Testis (tissue), 2 donors: ENCODE measurements at regions not wholly inside any gene's neighbourhood (a gene's known extent, or its start where the extent isn't known, plus 50 kb on each side); places are given as distances from the start of the nearest gene placed in this dataset.

Experiments used
- POLR2A ChIP-seq: fragments of 450-650 bp; IDR thresholded peaks from one replicate; pipeline ENCODE4 v1.6.1; 2017; ENCODE audit warnings: antibody characterized with exemption, mild to moderate bottlenecking, moderate library complexity
- TF ChIP-seq, protein P1 (sequence below), 3 experiments: fragments of 450-650 bp in 2 of 3; fragments of 200-600 bp in 1 of 3; sonication (generic) in 1 of 3; IDR thresholded peaks; one replicate each; pipeline ENCODE4 v1.5.1; 2016 to 2019; ENCODE audit warnings: antibody characterized with exemption in 3 of 3, mild to moderate bottlenecking in 2 of 3, moderate library complexity in 1 of 3

DNA sequence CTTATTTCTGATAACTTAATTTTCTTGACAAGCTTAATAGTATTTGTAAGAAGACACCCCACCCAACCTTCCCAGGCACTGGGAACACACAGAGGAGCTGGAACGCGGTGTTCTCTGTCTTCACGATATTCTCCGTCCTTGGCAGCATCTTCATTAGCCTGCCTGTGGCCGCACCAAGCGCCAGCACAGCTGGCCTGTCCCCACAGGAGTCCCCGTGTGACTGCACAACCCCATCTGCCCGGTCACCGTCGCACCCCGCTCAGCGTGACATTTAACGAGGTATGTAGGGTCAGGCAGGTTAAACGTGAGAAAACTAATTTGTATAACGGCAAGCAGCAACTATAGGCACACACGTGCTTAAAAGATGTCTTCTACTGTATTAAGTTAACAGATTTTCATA, 293.3 kb downstream of the BRD1 start:
- TF ChIP-seq, protein P1, sequence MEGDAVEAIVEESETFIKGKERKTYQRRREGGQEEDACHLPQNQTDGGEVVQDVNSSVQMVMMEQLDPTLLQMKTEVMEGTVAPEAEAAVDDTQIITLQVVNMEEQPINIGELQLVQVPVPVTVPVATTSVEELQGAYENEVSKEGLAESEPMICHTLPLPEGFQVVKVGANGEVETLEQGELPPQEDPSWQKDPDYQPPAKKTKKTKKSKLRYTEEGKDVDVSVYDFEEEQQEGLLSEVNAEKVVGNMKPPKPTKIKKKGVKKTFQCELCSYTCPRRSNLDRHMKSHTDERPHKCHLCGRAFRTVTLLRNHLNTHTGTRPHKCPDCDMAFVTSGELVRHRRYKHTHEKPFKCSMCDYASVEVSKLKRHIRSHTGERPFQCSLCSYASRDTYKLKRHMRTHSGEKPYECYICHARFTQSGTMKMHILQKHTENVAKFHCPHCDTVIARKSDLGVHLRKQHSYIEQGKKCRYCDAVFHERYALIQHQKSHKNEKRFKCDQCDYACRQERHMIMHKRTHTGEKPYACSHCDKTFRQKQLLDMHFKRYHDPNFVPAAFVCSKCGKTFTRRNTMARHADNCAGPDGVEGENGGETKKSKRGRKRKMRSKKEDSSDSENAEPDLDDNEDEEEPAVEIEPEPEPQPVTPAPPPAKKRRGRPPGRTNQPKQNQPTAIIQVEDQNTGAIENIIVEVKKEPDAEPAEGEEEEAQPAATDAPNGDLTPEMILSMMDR (IDR thresholded peaks at IDR 0.05): no peak
- TF ChIP-seq POLR2A: no peak
